ENCODE measurements at regions not wholly inside any gene's neighbourhood (a gene's known extent, or its start where the extent isn't known, plus 50 kb on each side); places are given as distances from the start of the nearest gene placed in this dataset.

GRCh38 chr2:150370561-150370960 lies 116.9 kb downstream of the RND3 start:
- Histone ChIP-seq H3K36me3 (no peaks in the 10 kb centered on the region), H3K27me3 (no peaks in the 10 kb centered on the region), H3K9me3 (no peaks in the 10 kb centered on the region), H3K4me3 (ENCODE audit: low read depth, low read length) (no peak overlapping the region), H3K4me1 (no peaks in the 10 kb centered on the region)
- no peak for DNase-seq
- TF ChIP-seq CTCF (IDR thresholded peaks at IDR 0.05; ENCODE audit: low read depth, low read length): no peak

- H3K9me3 ChIP-seq: no peaks in the 10 kb centered on the region
- no peaks in the 10 kb centered on the region for H3K27me3 ChIP-seq
- H3K4me1 ChIP-seq: no peaks in the 10 kb centered on the region
- H3K36me3 ChIP-seq: no peaks in the 10 kb centered on the region
- DNase-seq: no peak
- no peak for TF ChIP-seq CTCF (IDR thresholded peaks at IDR 0.05; ENCODE audit: low read depth, low read length)
- H3K4me3 ChIP-seq (ENCODE audit: low read depth, low read length): no peak overlapping the region
Observed at GRCh38 chr2:150369862-150370261, 117.6 kb downstream of the RND3 start.

- no peaks in the 10 kb centered on the region for H3K9me3 ChIP-seq
- DNase-seq: no peak
- TF ChIP-seq CTCF (IDR thresholded peaks at IDR 0.05; ENCODE audit: low read depth, low read length): no peak
Observed at GRCh38 chr2:150358468-150358807, 129.0 kb downstream of the RND3 start.

GRCh38 chr2:150357770-150358467 lies 129.5 kb downstream of the RND3 start:
- DNase-seq: no peak
- TF ChIP-seq CTCF (IDR thresholded peaks at IDR 0.05; ENCODE audit: low read depth, low read length): no peak
- H3K36me3 ChIP-seq: no peaks in the 10 kb centered on the region
- no peaks in the 10 kb centered on the region for H3K4me1 ChIP-seq
- H3K27me3 ChIP-seq: no peaks in the 10 kb centered on the region
- no peaks in the 10 kb centered on the region for H3K9me3 ChIP-seq
- no peak overlapping the region for H3K4me3 ChIP-seq (ENCODE audit: low read depth, low read length)

More at GRCh38 chr2:150358468-150358807, 129.0 kb downstream of the RND3 start:
- Histone ChIP-seq H3K4me1 (no peaks in the 10 kb centered on the region), H3K27me3 (no peaks in the 10 kb centered on the region), H3K36me3 (no peaks in the 10 kb centered on the region), H3K4me3 (ENCODE audit: low read depth, low read length) (no peak overlapping the region)

GRCh38 chr2:150355440-150355839 lies 132.0 kb downstream of the RND3 start:
- H3K4me1 ChIP-seq: no peaks in the 10 kb centered on the region
- no peak for DNase-seq
- no peak for TF ChIP-seq CTCF (IDR thresholded peaks at IDR 0.05; ENCODE audit: low read depth, low read length)

GRCh38 chr2:150353376-150353775 lies 134.1 kb downstream of the RND3 start:
- Histone ChIP-seq H3K4me1 (no peaks in the 10 kb centered on the region), H3K4me3 (ENCODE audit: low read depth, low read length) (no peak overlapping the region), H3K36me3 (no peaks in the 10 kb centered on the region), H3K27me3 (no peaks in the 10 kb centered on the region), H3K9me3 (no peaks in the 10 kb centered on the region)
- no peak for TF ChIP-seq CTCF (IDR thresholded peaks at IDR 0.05; ENCODE audit: low read depth, low read length)
- no peak for DNase-seq

More at GRCh38 chr2:150355440-150355839, 132.0 kb downstream of the RND3 start:
- Histone ChIP-seq H3K4me3 (ENCODE audit: low read depth, low read length) (no peak overlapping the region), H3K9me3 (no peaks in the 10 kb centered on the region), H3K27me3 (no peaks in the 10 kb centered on the region), H3K36me3 (no peaks in the 10 kb centered on the region)

Measured in BE2C (cell line).